H9 (cell line): ENCODE measurements at regions not wholly inside any gene's neighbourhood (a gene's known extent, or its start where the extent isn't known, plus 50 kb on each side); places are given as distances from the start of the nearest gene placed in this dataset.

Experiments used
- DNase-seq: peaks from one replicate; pipeline ENCODE4 v3.0.0-alpha.2; 2017
- H2AFZ ChIP-seq: one replicate; pipeline ENCODE4 v1.6.1; 2013; ENCODE audit warnings: mild to moderate bottlenecking, low read length, control low read depth, moderate library complexity
- H2AK5ac ChIP-seq: 2 replicates; pipeline ENCODE4 v1.6.1; 2013; ENCODE audit warnings: low read length, control low read depth, mixed read lengths; ENCODE audit not compliant: insufficient read length
- H2BK120ac ChIP-seq: one replicate; pipeline ENCODE4 v1.6.1; 2013; ENCODE audit warnings: low read depth, mild to moderate bottlenecking, low read length, control low read depth, inconsistent platforms; ENCODE audit not compliant: poor library complexity, severe bottlenecking
- H2BK12ac ChIP-seq: 2 replicates; pipeline ENCODE4 v1.6.1; 2013; ENCODE audit warnings: low read length, control low read depth, mixed read lengths, low read depth; ENCODE audit not compliant: insufficient read length
- H2BK15ac ChIP-seq: 2 replicates; pipeline ENCODE4 v1.6.1; 2013; ENCODE audit warnings: low read depth, low read length, control low read depth
- H2BK20ac ChIP-seq: one replicate; pipeline ENCODE4 v1.6.1; 2013; ENCODE audit warnings: low read depth, mild to moderate bottlenecking, low read length, control low read depth, inconsistent platforms; ENCODE audit not compliant: poor library complexity, severe bottlenecking
- H2BK5ac ChIP-seq: 2 replicates; pipeline ENCODE4 v1.6.1; 2013; ENCODE audit warnings: low read length, control low read depth, mixed read lengths; ENCODE audit not compliant: insufficient read length
- H3K14ac ChIP-seq: 2 replicates; pipeline ENCODE4 v1.6.1; 2013; ENCODE audit warnings: low read length, control low read depth; ENCODE audit not compliant: insufficient read depth
- H3K18ac ChIP-seq: 2 replicates; pipeline ENCODE4 v1.6.1; 2013; ENCODE audit warnings: low read depth, mild to moderate bottlenecking, mixed read lengths, low read length, control low read depth; ENCODE audit not compliant: insufficient read length
- H3K23ac ChIP-seq: 2 replicates; pipeline ENCODE4 v1.6.1; 2013; ENCODE audit warnings: low read length, control low read depth, mixed read lengths, low read depth; ENCODE audit not compliant: insufficient read length
- H3K23me2 ChIP-seq: 2 replicates; pipeline ENCODE4 v1.6.1; 2013; ENCODE audit warnings: low read depth, mild to moderate bottlenecking, mixed read lengths, low read length, control low read depth; ENCODE audit not compliant: insufficient read length, poor library complexity, severe bottlenecking
- H3K27ac ChIP-seq: 2 replicates; pipeline ENCODE4 v1.5.1; 2013; ENCODE audit warnings: low read length, control low read depth, mixed read lengths, low read depth; ENCODE audit not compliant: insufficient read length
- H3K27me3 ChIP-seq: 2 replicates; pipeline ENCODE4 v1.6.1; 2013; ENCODE audit warnings: low read length, control low read depth, inconsistent platforms; ENCODE audit not compliant: insufficient read depth
- H3K4ac ChIP-seq: 2 replicates; pipeline ENCODE4 v1.6.1; 2013; ENCODE audit warnings: low read depth, mild to moderate bottlenecking, control low read depth, inconsistent platforms, low read length, moderate library complexity
- H3K4me1 ChIP-seq: 2 replicates; pipeline ENCODE4 v1.6.1; 2013; ENCODE audit warnings: low read length, control low read depth, inconsistent platforms; ENCODE audit not compliant: insufficient read depth
- H3K4me2 ChIP-seq: 2 replicates; pipeline ENCODE4 v1.6.1; 2013; ENCODE audit warnings: low read length, control low read depth, mixed read lengths; ENCODE audit not compliant: insufficient read length, insufficient read depth
- H3K56ac ChIP-seq: 2 replicates; pipeline ENCODE4 v1.6.1; 2013; ENCODE audit warnings: low read depth, mild to moderate bottlenecking, mixed read lengths, low read length, control low read depth; ENCODE audit not compliant: insufficient read length
- H3K79me1 ChIP-seq: 2 replicates; pipeline ENCODE4 v1.6.1; 2013; ENCODE audit warnings: low read depth, mild to moderate bottlenecking, moderate library complexity, low read length, control low read depth, inconsistent platforms; ENCODE audit not compliant: insufficient read depth, poor library complexity, severe bottlenecking
- H3K79me2 ChIP-seq: 2 replicates; pipeline ENCODE4 v1.6.1; 2013; ENCODE audit warnings: low read length, control low read depth, inconsistent platforms; ENCODE audit not compliant: insufficient read depth
- H3K9ac ChIP-seq: 2 replicates; pipeline ENCODE4 v1.6.1; 2013; ENCODE audit warnings: low read length, control low read depth, mixed read lengths; ENCODE audit not compliant: insufficient read length; ENCODE audit errors: extremely low read depth
- H3K9me3 ChIP-seq: one replicate; pipeline ENCODE4 v1.6.1; 2013; ENCODE audit warnings: low read depth, low read length, inconsistent platforms; ENCODE audit not compliant: control insufficient read depth
- H3T11ph ChIP-seq: one replicate; pipeline ENCODE4 v1.6.1; 2013; ENCODE audit warnings: mild to moderate bottlenecking, low read length, control low read depth, inconsistent platforms
- H4K20me1 ChIP-seq: one replicate; pipeline ENCODE4 v1.6.1; 2013; ENCODE audit not compliant: control insufficient read depth, insufficient read length, insufficient read depth
- H4K5ac ChIP-seq: 2 replicates; pipeline ENCODE4 v1.6.1; 2013; ENCODE audit warnings: low read depth, mild to moderate bottlenecking, mixed read lengths, low read length, control low read depth; ENCODE audit not compliant: insufficient read length
- H4K8ac ChIP-seq: replicated peaks from 2 replicates; pipeline ENCODE4 v1.6.1; 2013; ENCODE audit warnings: low read length, control low read depth, mixed read lengths, low read depth; ENCODE audit not compliant: insufficient read length
- H4K91ac ChIP-seq: 2 replicates; pipeline ENCODE4 v1.6.1; 2013; ENCODE audit warnings: low read depth, mild to moderate bottlenecking, moderate library complexity, mixed read lengths, low read length, control low read depth; ENCODE audit not compliant: insufficient read length
- H3K27ac Mint-ChIP-seq, 3 experiments: 2 replicates in 2 of 3; 3 replicates in 1 of 3; pipeline ENCODE4 v1.8.0; 2020 to 2021; ENCODE audit warnings: mixed read lengths in 3 of 3, mild to moderate bottlenecking in 1 of 3, moderate library complexity in 1 of 3
- H3K27me3 Mint-ChIP-seq: 2 replicates; pipeline ENCODE4 v1.8.0; 2021; ENCODE audit warnings: low read depth, mild to moderate bottlenecking, moderate library complexity, mixed read lengths
- H3K36me3 Mint-ChIP-seq, 3 experiments: 2 replicates in 2 of 3; 3 replicates in 1 of 3; pipeline ENCODE4 v1.8.0; 2020 to 2021; ENCODE audit warnings: low read depth in 3 of 3, mixed read lengths in 3 of 3; ENCODE audit not compliant: insufficient read depth in 1 of 3
- H3K4me1 Mint-ChIP-seq, 2 experiments: 2 replicates each; pipeline ENCODE4 v1.8.0; 2020; ENCODE audit warnings: mixed read lengths in 2 of 2
- H3K4me3 Mint-ChIP-seq, 2 experiments: 2 replicates in 1 of 2; 3 replicates in 1 of 2; pipeline ENCODE4 v1.8.0; 2020 to 2021; ENCODE audit warnings: mild to moderate bottlenecking in 2 of 2, mixed read lengths in 2 of 2, moderate library complexity in 1 of 2
- H3K9me3 Mint-ChIP-seq, 2 experiments: 2 replicates in 1 of 2; 3 replicates in 1 of 2; pipeline ENCODE4 v1.8.0; 2020; ENCODE audit warnings: mild to moderate bottlenecking in 2 of 2, mixed read lengths in 2 of 2, moderate library complexity in 1 of 2
- WGBS: extraction: QIAGEN DNeasy Blood & Tissue Kit; methylation state at CpG from one replicate; pipeline ENCODE4 v1.1.7; 2013; ENCODE audit warnings: missing lambda C conversion rate, low lambda C conversion rate, mixed read lengths; ENCODE audit not compliant: insufficient read length; ENCODE audit errors: extremely low coverage; 5-methylcytosine and 5-hydroxymethylcytosine counted together
- TF ChIP-seq, protein P1 (sequence below): fragments of 200-600 bp; sonication (generic); conservative IDR thresholded peaks from 3 replicates; pipeline ENCODE4 v1.8.0; 2021; ENCODE audit warnings: antibody characterized with exemption, mild to moderate bottlenecking

GRCh38 chr4:136484996-136485395 is 1047.3 kb downstream of the PCDH18 start:
- Histone ChIP-seq H3K56ac (no peak overlapping the region), H3K27me3 (no peaks in the 10 kb centered on the region), H4K5ac (no peak overlapping the region), H2BK5ac (no peak overlapping the region), H3K23me2 (no peaks in the 10 kb centered on the region), H3K18ac (no peak overlapping the region), H3K4me1 (no peaks in the 10 kb centered on the region), H3K9me3 (no peaks in the 10 kb centered on the region), H4K20me1 (no peaks in the 10 kb centered on the region), H3K4me2 (no peak overlapping the region), H3K9ac (no peak overlapping the region), H4K8ac (no peak overlapping the region), H3K23ac (no peak overlapping the region), H4K91ac (no peak overlapping the region), H3K14ac (no peak overlapping the region), H3K27ac (no peak overlapping the region), H2BK120ac (no peak overlapping the region), H3K79me2 (no peaks in the 10 kb centered on the region), H2BK20ac (no peak overlapping the region), H3K79me1 (no peaks in the 10 kb centered on the region), H3K4ac (no peak overlapping the region), H3T11ph (no peak overlapping the region), H2AK5ac (no peak overlapping the region), H2AFZ (no peak overlapping the region), H2BK12ac (no peak overlapping the region), H2BK15ac (no peak overlapping the region)
- TF ChIP-seq, protein P1, sequence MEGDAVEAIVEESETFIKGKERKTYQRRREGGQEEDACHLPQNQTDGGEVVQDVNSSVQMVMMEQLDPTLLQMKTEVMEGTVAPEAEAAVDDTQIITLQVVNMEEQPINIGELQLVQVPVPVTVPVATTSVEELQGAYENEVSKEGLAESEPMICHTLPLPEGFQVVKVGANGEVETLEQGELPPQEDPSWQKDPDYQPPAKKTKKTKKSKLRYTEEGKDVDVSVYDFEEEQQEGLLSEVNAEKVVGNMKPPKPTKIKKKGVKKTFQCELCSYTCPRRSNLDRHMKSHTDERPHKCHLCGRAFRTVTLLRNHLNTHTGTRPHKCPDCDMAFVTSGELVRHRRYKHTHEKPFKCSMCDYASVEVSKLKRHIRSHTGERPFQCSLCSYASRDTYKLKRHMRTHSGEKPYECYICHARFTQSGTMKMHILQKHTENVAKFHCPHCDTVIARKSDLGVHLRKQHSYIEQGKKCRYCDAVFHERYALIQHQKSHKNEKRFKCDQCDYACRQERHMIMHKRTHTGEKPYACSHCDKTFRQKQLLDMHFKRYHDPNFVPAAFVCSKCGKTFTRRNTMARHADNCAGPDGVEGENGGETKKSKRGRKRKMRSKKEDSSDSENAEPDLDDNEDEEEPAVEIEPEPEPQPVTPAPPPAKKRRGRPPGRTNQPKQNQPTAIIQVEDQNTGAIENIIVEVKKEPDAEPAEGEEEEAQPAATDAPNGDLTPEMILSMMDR = no peak
- Mint-ChIP-seq H3K36me3 (no peaks in the 10 kb centered on the region), H3K9me3 (no peaks in the 10 kb centered on the region), H3K4me3 (no peak overlapping the region), H3K27me3 (no peaks in the 10 kb centered on the region), H3K4me1 (peaks cover 0 to 9% of the 10 kb centered on the region in 2 experiments; a peak in 1 of 4 replicates), H3K27ac (no peak overlapping the region)
- WGBS = no CpG with 5 or more reads among the region's 2 CpGs
- DNase-seq = no peak
